GM12864 (cell line): ENCODE measurements at regions not wholly inside any gene's neighbourhood (a gene's known extent, or its start where the extent isn't known, plus 50 kb on each side); places are given as distances from the start of the nearest gene placed in this dataset.

Experiments used
- DNase-seq: peaks from one replicate; pipeline ENCODE4 v3.0.0-alpha.2; 2011; ENCODE audit warnings: low read depth
- H3K4me3 ChIP-seq: 2 replicates; pipeline ENCODE4 v1.5.1; 2011; ENCODE audit warnings: mild to moderate bottlenecking, low read depth, low read length, control low read depth
- CTCF ChIP-seq: IDR thresholded peaks from 2 replicates; pipeline ENCODE4 v1.5.1; 2011; ENCODE audit warnings: low read depth, mild to moderate bottlenecking, moderate library complexity, low read length, control low read depth, inconsistent platforms; ENCODE audit errors: missing control alignments

- no peak for TF ChIP-seq CTCF
- no peak overlapping the region for H3K4me3 ChIP-seq
- DNase-seq = no peak
These were observed 67.8 kb downstream of the CASP12 start for GRCh38 chr11:104830508-104830907.

DNA sequence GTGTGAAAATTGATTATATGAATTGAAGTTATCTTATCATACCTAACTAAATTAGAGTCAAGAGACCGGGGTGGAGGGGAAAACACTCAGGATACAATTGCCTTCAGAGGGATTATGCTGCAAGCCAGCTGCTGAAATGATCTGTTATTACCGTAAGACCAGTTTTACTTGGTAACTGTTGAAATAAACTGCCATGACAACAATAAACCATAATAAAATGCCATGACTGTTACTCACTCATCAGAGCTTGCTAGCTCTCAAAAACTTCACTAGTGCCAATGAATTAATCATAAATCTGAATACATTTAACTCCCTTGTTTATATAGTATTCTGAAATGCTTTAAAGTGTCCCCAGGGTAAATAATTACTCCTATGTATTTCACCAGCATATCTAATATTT, 68.2 kb downstream of the CASP12 start:
- no peak for TF ChIP-seq CTCF
- no peak overlapping the region for H3K4me3 ChIP-seq
- DNase-seq = no peak

- TF ChIP-seq CTCF = no peak
- H3K4me3 ChIP-seq = no peak overlapping the region
- DNase-seq = no peak
These were observed 71.5 kb downstream of the CASP12 start for GRCh38 chr11:104826772-104827171.

DNA sequence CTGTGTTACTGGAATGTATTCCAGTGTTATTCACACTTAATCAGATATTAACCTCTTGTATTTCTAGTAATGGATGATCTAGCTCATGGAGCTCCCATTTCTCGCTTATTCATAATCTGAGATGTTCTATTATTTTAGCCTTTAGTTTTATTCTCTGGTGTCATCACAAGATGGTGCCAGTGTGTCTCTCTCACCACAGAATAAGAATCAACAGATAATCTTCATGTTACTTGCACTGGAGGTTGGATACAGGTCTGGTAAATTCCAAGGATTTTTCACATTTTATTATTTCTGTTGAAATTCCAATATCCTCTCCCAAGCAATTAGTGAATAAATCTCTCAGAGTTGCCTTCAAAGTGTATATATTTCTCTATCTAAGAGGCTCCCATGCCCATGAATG, 74.6 kb downstream of the CASP12 start:
- no peak overlapping the region for H3K4me3 ChIP-seq

DNA sequence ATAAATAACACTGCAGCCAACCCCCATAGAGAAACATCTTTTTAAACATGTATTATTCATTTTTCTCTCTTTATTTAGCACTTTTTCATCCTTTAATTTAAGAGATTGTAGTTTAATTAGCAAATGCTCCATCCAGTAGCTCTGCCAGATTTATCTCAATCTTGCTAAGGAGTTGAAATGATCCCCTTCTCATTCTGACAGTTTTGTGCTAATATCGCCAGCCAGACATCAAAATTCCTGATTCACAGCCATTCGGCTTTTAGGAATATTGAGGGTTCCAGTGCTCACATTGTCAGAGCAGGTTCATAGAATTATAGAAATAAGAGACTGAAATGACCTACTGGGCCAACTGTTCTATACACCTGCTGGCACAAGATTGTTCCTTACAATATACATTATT, 77.8 kb downstream of the CASP12 start:
- no peak overlapping the region for H3K4me3 ChIP-seq
- TF ChIP-seq CTCF = no peak
- DNase-seq = no peak

More for the DNA sequence above, 74.6 kb downstream of the CASP12 start:
- no peak for DNase-seq
- TF ChIP-seq CTCF = no peak

- TF ChIP-seq CTCF = no peak
- no peak for DNase-seq
- H3K4me3 ChIP-seq = no peak overlapping the region
These were observed 78.7 kb downstream of the CASP12 start for GRCh38 chr11:104819603-104820002.

GRCh38 chr11:104819107-104819506, 79.2 kb downstream of the CASP12 start:
- no peak for TF ChIP-seq CTCF
- DNase-seq = no peak
- H3K4me3 ChIP-seq = no peak overlapping the region
